Naive thymus-derived CD4-positive, alpha-beta T cell (primary cell): ENCODE measurements at regions not wholly inside any gene's neighbourhood (a gene's known extent, or its start where the extent isn't known, plus 50 kb on each side); places are given as distances from the start of the nearest gene placed in this dataset.

Source experiments
- ATAC-seq: fragments of 150-1000 bp; cut with Tn5 transposase; 2 replicates; pipeline ENCODE4 v1.10.0; 2021; ENCODE audit warnings: mild to moderate bottlenecking, moderate library complexity
- CTCF ChIA-PET: fragments of 350-600 bp; sonication (Branson Sonifier 250); formaldehyde crosslinking; loops from one replicate; lab custom pipeline; 2021; ENCODE audit warnings: antibody characterized with exemption; lab: Charles Lee
- POLR2A ChIA-PET: fragments of 350-600 bp; sonication (Branson Sonifier 250); formaldehyde crosslinking; loops from one replicate; lab custom pipeline; 2021; ENCODE audit warnings: antibody characterized with exemption, inconsistent platforms; lab: Charles Lee
- DNase-seq, 9 donors: peaks; one replicate each; pipeline versions ENCODE4 v3.0.0 to v3.0.0-alpha.2; 2020 to 2022; ENCODE audit warnings: mixed read lengths in 1 of 9
- H3K27ac ChIP-seq: one replicate; pipeline ENCODE4 v1.7.0; 2013; ENCODE audit warnings: mild to moderate bottlenecking, low read depth, low read length, moderate library complexity
- H3K27me3 ChIP-seq, 2 donors: one replicate each; pipeline ENCODE4 v1.7.0; 2013; ENCODE audit warnings: low read length in 2 of 2, mild to moderate bottlenecking in 2 of 2, moderate library complexity in 2 of 2; ENCODE audit not compliant: control insufficient read depth in 2 of 2, insufficient read depth in 2 of 2
- H3K36me3 ChIP-seq, 3 experiments: 1 replicate in 2 of 3; 2 replicates in 1 of 3; pipeline ENCODE4 v1.7.0; 2013; ENCODE audit warnings: low read length in 3 of 3, mild to moderate bottlenecking in 3 of 3, moderate library complexity in 1 of 3; ENCODE audit not compliant: insufficient read depth in 3 of 3, control insufficient read depth in 2 of 3
- H3K4me1 ChIP-seq, 2 donors: one replicate each; pipeline ENCODE4 v1.7.0; 2013; ENCODE audit warnings: low read length in 2 of 2, mild to moderate bottlenecking in 2 of 2, moderate library complexity in 1 of 2; ENCODE audit not compliant: control insufficient read depth in 2 of 2, insufficient read depth in 2 of 2
- H3K4me3 ChIP-seq: 2 replicates; pipeline ENCODE4 v1.7.0; 2013; ENCODE audit warnings: mild to moderate bottlenecking, low read length
- H3K9me3 ChIP-seq, 3 experiments: 1 replicate in 2 of 3; 2 replicates in 1 of 3; pipeline ENCODE4 v1.7.0; 2013; ENCODE audit warnings: low read length in 3 of 3; ENCODE audit not compliant: control insufficient read depth in 2 of 3
- H3K27ac Mint-ChIP-seq, 9 donors: one replicate each; pipeline ENCODE4 v1.8.0; 2020 to 2022; ENCODE audit warnings: mixed read lengths in 9 of 9, mild to moderate bottlenecking in 8 of 9, moderate library complexity in 5 of 9, inconsistent platforms in 2 of 9
- H3K27me3 Mint-ChIP-seq, 5 donors: one replicate each; pipeline ENCODE4 v1.8.0; 2021 to 2022; ENCODE audit warnings: mixed read lengths in 5 of 5, mild to moderate bottlenecking in 1 of 5
- H3K36me3 Mint-ChIP-seq, 5 donors: one replicate each; pipeline ENCODE4 v1.8.0; 2020 to 2022; ENCODE audit warnings: mixed read lengths in 5 of 5, mild to moderate bottlenecking in 3 of 5, inconsistent platforms in 1 of 5
- H3K4me1 Mint-ChIP-seq, 7 donors: one replicate each; pipeline ENCODE4 v1.8.0; 2020 to 2022; ENCODE audit warnings: mixed read lengths in 7 of 7, mild to moderate bottlenecking in 3 of 7, inconsistent platforms in 1 of 7
- H3K4me3 Mint-ChIP-seq, 10 donors: one replicate each; pipeline ENCODE4 v1.8.0; 2020 to 2022; ENCODE audit warnings: mild to moderate bottlenecking in 10 of 10, mixed read lengths in 10 of 10, moderate library complexity in 6 of 10, inconsistent platforms in 2 of 10
- H3K9me3 Mint-ChIP-seq, 11 donors: one replicate each; pipeline ENCODE4 v1.8.0; 2020 to 2022; ENCODE audit warnings: mixed read lengths in 11 of 11, mild to moderate bottlenecking in 4 of 11, inconsistent platforms in 1 of 11, moderate library complexity in 1 of 11
- intact Hi-C, 2 donors: fragments of 100-400 bp; cut with micrococcal nuclease; formaldehyde crosslinking; loops; one replicate each; pipeline ENCODE4 v1.15.1; 2023

DNA sequence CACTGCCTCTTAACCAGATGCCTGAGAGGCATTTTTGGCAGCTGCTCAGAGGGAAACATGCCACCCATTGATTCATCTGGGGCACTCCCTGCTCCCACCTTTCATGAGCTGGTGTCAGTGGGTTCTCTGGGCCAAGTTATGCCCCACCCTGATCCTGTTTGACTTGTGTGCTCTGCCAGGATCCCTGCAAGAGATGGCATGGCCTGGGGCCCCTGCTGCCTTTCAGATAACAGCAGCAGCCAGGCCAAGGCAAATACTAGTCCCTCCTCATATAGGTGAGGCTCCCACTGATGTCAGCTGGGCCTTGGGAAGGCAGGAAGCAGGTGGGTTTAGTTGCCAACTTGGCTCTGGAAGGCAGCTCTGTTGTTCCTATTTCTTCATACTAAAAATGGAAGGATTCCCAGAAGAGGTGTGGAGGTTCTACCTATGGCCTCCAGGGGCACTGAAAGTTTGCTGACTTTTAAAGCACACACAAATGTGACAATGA is 192.9 kb upstream of the RBPJ start:
- peaks cover 0 to 12% of the 10 kb centered on the region in 2 donors for H3K4me1 ChIP-seq
- no peak overlapping the region for H3K27ac ChIP-seq
- POLR2A ChIA-PET, result interaction anchor here (0.5 kb wide), 1 partner anchor 26 kb away, joined by 4 read pairs; no protein-coding TSS in a partner anchor
- no peaks in the 10 kb centered on the region for H3K36me3 ChIP-seq
- no peak overlapping the region for H3K4me3 Mint-ChIP-seq
- peaks cover 0 to 38% (median 0%) of the 10 kb centered on the region in 7 donors for H3K4me1 Mint-ChIP-seq
- CTCF ChIA-PET, result no interaction called here
- H3K36me3 Mint-ChIP-seq, result peaks cover 0 to 46% (median 0%) of the 10 kb centered on the region in 5 donors
- no peak for ATAC-seq
- H3K27me3 Mint-ChIP-seq, result peaks cover 0 to 13% (median 9%) of the 10 kb centered on the region in 5 donors
- no peak overlapping the region for H3K27ac Mint-ChIP-seq
- intact Hi-C loops, result no loop called here
- H3K4me3 ChIP-seq, result no peak overlapping the region
- DNase-seq, result no peak
- no peaks in the 10 kb centered on the region for H3K9me3 ChIP-seq
- H3K27me3 ChIP-seq, result no peaks in the 10 kb centered on the region
- H3K9me3 Mint-ChIP-seq, result peaks cover 0 to 26% (median 5%) of the 10 kb centered on the region in 11 donors

DNA sequence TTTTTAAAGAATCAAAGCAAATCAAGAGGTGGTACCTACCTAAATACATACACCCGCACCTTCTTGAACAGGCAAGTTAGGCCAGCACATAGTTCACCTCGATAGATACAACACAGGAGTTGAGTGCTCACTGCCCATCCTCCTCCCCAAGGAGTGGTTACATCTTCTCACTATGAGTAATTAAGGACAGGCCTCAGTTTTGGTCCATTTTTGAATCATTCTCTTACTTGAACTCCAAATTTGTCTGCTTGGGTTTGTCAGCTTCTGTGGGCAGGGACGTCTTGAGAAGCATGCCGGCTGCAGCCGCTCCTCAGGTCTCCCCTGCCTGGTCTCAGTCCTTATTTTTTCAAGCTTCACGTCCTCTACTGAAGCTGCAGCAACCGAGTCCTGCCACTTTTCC is 190.6 kb upstream of the RBPJ start:
- H3K27ac ChIP-seq, result no peak overlapping the region
- Mint-ChIP-seq H3K4me1 (peaks cover 0 to 54% (median 0%) of the 10 kb centered on the region in 7 donors), H3K9me3 (peaks cover 0 to 33% (median 5%) of the 10 kb centered on the region in 11 donors), H3K36me3 (peaks cover 0 to 56% (median 0%) of the 10 kb centered on the region in 5 donors), H3K27ac (peak overlapping the region in 1 of 9 donors; percentile 68), H3K27me3 (peaks cover 0 to 13% (median 9%) of the 10 kb centered on the region in 5 donors), H3K4me3 (peak overlapping the region in 1 of 10 donors; percentile 6)
- H3K27me3 ChIP-seq, result no peaks in the 10 kb centered on the region
- ChIA-PET CTCF (no interaction called here), POLR2A (no interaction called here)
- intact Hi-C loops, result loop anchor here in 1 of 2 donors (5.0 kb wide), 2 partner anchors 43 to 62 kb away; no protein-coding TSS in a partner anchor
- ATAC-seq (no peak), DNase-seq (no peak)
- H3K4me1 ChIP-seq, result peaks cover 0 to 14% of the 10 kb centered on the region in 2 donors
- H3K36me3 ChIP-seq, result no peaks in the 10 kb centered on the region
- H3K4me3 ChIP-seq, result no peak overlapping the region
- H3K9me3 ChIP-seq, result no peaks in the 10 kb centered on the region

DNA sequence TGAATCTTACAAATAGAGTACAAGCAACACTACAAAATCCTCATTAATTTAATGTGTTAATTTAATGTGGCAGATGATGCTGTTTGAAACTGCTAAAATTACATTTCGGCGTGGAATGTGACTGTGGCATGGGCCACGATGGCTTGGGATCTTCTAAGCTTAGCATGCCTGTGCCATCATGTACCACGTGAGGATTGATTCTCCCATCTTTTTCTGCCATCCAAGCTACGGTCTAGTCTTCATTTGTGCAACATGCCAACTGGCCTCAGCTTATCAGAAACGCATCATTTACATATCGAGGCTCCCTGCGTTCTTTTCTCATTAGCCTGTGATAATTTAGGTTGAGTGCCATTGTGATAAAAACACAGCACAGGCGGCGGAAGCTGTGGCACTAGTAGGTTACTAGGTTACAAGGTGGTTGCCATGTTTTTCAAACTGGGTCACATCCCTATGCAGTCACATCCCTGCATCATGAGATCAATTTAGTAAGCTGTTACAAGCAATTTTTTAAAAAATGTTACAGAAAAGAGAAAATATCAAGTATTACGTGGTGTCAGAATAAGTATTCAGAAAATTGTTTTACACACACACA is 189.9 kb upstream of the RBPJ start:
- ATAC-seq (peak; percentile 59), DNase-seq (no peak)
- H3K36me3 ChIP-seq, result no peaks in the 10 kb centered on the region
- ChIA-PET CTCF (no interaction called here), POLR2A (no interaction called here)
- H3K4me3 ChIP-seq, result no peak overlapping the region
- Mint-ChIP-seq H3K27me3 (peaks cover 0 to 16% (median 9%) of the 10 kb centered on the region in 5 donors), H3K27ac (peak overlapping the region in 1 of 9 donors; percentile 64), H3K4me1 (peaks cover 0 to 51% (median 0%) of the 10 kb centered on the region in 7 donors), H3K36me3 (peaks cover 0 to 60% (median 0%) of the 10 kb centered on the region in 5 donors), H3K4me3 (no peak overlapping the region), H3K9me3 (peaks cover 0 to 37% (median 7%) of the 10 kb centered on the region in 11 donors)
- intact Hi-C loops, result loop anchor here in 1 of 2 donors (5.0 kb wide), 2 partner anchors 44 to 61 kb away; no protein-coding TSS in a partner anchor
- no peaks in the 10 kb centered on the region for H3K9me3 ChIP-seq
- peaks cover 0 to 14% of the 10 kb centered on the region in 2 donors for H3K4me1 ChIP-seq
- no peaks in the 10 kb centered on the region for H3K27me3 ChIP-seq
- no peak overlapping the region for H3K27ac ChIP-seq

DNA sequence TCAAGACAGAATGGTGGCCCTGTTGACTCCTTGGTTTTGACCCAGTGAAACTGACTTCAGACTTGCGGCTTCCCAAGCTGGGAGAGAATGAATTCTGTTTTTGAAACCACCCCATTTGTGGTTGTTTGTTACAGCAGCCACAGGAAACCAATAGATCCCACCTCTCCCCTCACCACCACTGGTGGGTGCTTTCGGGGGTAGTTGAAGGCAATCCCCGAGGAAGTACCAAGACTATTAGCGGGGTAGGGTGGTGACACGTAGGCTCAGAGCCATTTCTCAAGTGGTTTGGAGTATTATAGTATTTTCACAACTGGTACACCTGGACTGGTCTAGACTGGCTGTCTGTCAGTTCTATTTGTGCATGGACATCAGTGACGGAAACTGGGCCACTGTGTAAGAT is 189.1 kb upstream of the RBPJ start:
- Histone ChIP-seq H3K4me3 (no peak overlapping the region), H3K9me3 (no peaks in the 10 kb centered on the region), H3K36me3 (no peaks in the 10 kb centered on the region), H3K27ac (no peak overlapping the region), H3K27me3 (no peaks in the 10 kb centered on the region), H3K4me1 (peaks cover 0 to 14% of the 10 kb centered on the region in 2 donors)
- peaks cover 0 to 11% (median 6%) of the 10 kb centered on the region in 5 donors for H3K27me3 Mint-ChIP-seq
- peaks cover 0 to 40% (median 5%) of the 10 kb centered on the region in 11 donors for H3K9me3 Mint-ChIP-seq
- H3K4me1 Mint-ChIP-seq, result peaks cover 0 to 50% (median 0%) of the 10 kb centered on the region in 7 donors
- POLR2A ChIA-PET, result no interaction called here
- H3K36me3 Mint-ChIP-seq, result peaks cover 0 to 59% (median 0%) of the 10 kb centered on the region in 5 donors
- DNase-seq, result peak in 1 of 9 donors; percentile 33
- CTCF ChIA-PET, result no interaction called here
- H3K4me3 Mint-ChIP-seq, result peak overlapping the region in 1 of 10 donors; percentile 62
- ATAC-seq, result peak; percentile 71
- H3K27ac Mint-ChIP-seq, result peak overlapping the region in 1 of 9 donors; percentile 83
- intact Hi-C loops, result loop anchor here in 1 of 2 donors (5.0 kb wide), 2 partner anchors 44 to 61 kb away; no protein-coding TSS in a partner anchor

DNA sequence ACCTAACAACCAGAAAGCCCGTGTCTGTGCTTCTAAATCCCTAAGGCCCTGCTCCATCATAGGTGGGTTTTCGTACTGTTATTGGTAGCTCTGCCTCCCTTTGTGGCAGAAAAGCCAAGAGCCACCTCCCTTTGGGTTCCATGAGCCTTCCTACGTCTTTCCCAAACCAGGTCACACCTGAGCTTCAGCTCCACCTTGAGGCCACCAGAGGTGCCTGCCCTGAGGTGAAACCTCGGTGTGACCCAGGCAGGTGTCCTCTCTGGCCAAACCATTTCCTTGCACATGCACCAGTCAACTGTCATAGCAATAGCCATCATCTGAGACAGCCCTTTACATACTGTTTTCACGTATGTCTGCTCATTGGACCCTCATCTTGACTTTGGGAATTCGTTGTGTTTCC is 188.0 kb upstream of the RBPJ start:
- Mint-ChIP-seq H3K4me1 (peaks cover 0 to 54% (median 0%) of the 10 kb centered on the region in 7 donors), H3K27me3 (peaks cover 0 to 4% (median 0%) of the 10 kb centered on the region in 5 donors), H3K4me3 (peak overlapping the region in 1 of 10 donors; percentile 26), H3K27ac (peak overlapping the region in 1 of 9 donors; percentile 36), H3K9me3 (peaks cover 0 to 37% (median 5%) of the 10 kb centered on the region in 11 donors), H3K36me3 (peaks cover 0 to 59% (median 0%) of the 10 kb centered on the region in 5 donors)
- ATAC-seq, result no peak
- peaks cover 0 to 14% of the 10 kb centered on the region in 2 donors for H3K4me1 ChIP-seq
- no peak overlapping the region for H3K4me3 ChIP-seq
- POLR2A ChIA-PET, result no interaction called here
- CTCF ChIA-PET, result no interaction called here
- no peaks in the 10 kb centered on the region for H3K9me3 ChIP-seq
- H3K27me3 ChIP-seq, result no peaks in the 10 kb centered on the region
- H3K36me3 ChIP-seq, result no peaks in the 10 kb centered on the region
- intact Hi-C loops, result loop anchor here in 1 of 2 donors (5.0 kb wide), 2 partner anchors 46 to 59 kb away; no protein-coding TSS in a partner anchor
- no peak for DNase-seq
- H3K27ac ChIP-seq, result no peak overlapping the region

DNA sequence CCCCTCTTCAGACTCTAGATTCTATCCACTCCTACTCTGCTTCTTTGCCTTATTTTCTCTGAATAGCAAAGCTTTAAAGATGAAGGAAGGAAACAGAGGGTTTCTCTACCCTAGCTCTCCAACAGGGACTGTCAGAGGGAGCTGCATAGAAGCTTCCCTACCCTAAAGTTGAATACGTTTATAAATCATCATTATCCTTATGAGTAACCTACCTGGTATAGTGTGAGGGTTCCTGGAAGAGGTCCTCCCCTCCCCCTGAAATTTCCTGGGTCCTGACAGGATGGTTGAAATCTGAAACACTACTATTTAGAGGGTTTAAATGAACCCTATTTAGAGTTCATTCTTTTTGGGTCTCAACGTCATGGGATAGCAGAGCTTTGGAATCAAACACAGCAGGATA is 187.0 kb upstream of the RBPJ start:
- Histone ChIP-seq H3K4me3 (no peak overlapping the region), H3K9me3 (no peaks in the 10 kb centered on the region), H3K27me3 (no peaks in the 10 kb centered on the region), H3K36me3 (no peaks in the 10 kb centered on the region), H3K27ac (no peak overlapping the region), H3K4me1 (peaks cover 0 to 14% of the 10 kb centered on the region in 2 donors)
- DNase-seq (no peak), ATAC-seq (no peak)
- intact Hi-C loops, result loop anchor here in 1 of 2 donors (5.0 kb wide), 2 partner anchors 47 to 58 kb away; no protein-coding TSS in a partner anchor
- Mint-ChIP-seq H3K36me3 (peaks cover 0 to 52% (median 0%) of the 10 kb centered on the region in 5 donors), H3K27me3 (peaks cover 0 to 4% (median 0%) of the 10 kb centered on the region in 5 donors), H3K4me3 (no peak overlapping the region), H3K27ac (peak overlapping the region in 1 of 9 donors; percentile 24), H3K4me1 (peaks cover 0 to 54% (median 0%) of the 10 kb centered on the region in 7 donors), H3K9me3 (peaks cover 0 to 30% (median 2%) of the 10 kb centered on the region in 11 donors)
- ChIA-PET CTCF (no interaction called here), POLR2A (no interaction called here)
